ENCODE measurements at regions not wholly inside any gene's neighbourhood (a gene's known extent, or its start where the extent isn't known, plus 50 kb on each side); places are given as distances from the start of the nearest gene placed in this dataset.
"Not testable (repeated sequence)": the region's sequence is repeated elsewhere in the genome, so short reads cannot be mapped to it uniquely, and the experiment has no call there.

DNA sequence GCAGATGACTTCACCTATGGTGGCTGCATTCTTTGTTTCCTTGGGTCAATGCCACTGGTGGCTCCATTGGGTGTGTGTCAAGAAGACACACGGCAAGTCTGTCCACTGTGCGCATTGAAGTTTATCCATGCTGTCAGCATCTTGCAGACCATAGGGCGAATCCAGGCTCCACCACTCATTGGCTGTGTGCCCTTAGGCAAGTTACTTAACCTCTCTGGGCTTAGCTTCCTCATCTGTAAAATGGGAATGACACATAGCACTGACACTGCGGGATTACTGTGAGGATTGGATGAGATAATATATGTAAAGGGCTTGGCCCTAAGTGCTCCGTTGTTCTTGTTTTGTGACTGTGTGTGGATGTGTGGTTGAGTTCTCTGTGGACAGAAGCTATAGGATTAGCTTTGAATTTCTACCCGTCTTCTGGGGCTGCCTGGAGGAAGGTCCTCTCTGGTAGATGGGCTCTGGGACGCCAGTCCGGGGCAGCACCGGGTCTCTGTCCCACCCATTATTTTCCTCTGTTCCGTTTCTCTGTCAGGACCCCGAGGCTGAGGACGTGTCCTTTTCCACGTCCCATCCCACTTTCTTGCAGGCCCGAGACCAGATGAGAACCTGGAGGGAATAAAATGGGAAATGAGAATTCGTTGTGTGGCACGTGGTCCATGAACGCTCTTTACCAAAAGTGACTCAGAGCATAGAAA is 178.4 kb downstream of the IRF8 start:
- Histone ChIP-seq H3K36me3 (no peaks in the 10 kb centered on the region), H3K27me3 (no peaks in the 10 kb centered on the region), H3K27ac (peak overlapping the region in 3 of 4 donors; percentile 81 to 89 (median 86)), H3K4me3 (no peak overlapping the region), H3K4me1 (peaks cover 0 to 30% (median 16%) of the 10 kb centered on the region in 4 donors), H3K9me3 (no peaks in the 10 kb centered on the region)
- no peak for TF ChIP-seq EP300 (IDR thresholded peaks at IDR 0.05)
- no peak for TF ChIP-seq POLR2A (IDR thresholded peaks at IDR 0.05)
- TF ChIP-seq POLR2AphosphoS5 (IDR thresholded peaks at IDR 0.05), result no peak
- TF ChIP-seq, protein P1, sequence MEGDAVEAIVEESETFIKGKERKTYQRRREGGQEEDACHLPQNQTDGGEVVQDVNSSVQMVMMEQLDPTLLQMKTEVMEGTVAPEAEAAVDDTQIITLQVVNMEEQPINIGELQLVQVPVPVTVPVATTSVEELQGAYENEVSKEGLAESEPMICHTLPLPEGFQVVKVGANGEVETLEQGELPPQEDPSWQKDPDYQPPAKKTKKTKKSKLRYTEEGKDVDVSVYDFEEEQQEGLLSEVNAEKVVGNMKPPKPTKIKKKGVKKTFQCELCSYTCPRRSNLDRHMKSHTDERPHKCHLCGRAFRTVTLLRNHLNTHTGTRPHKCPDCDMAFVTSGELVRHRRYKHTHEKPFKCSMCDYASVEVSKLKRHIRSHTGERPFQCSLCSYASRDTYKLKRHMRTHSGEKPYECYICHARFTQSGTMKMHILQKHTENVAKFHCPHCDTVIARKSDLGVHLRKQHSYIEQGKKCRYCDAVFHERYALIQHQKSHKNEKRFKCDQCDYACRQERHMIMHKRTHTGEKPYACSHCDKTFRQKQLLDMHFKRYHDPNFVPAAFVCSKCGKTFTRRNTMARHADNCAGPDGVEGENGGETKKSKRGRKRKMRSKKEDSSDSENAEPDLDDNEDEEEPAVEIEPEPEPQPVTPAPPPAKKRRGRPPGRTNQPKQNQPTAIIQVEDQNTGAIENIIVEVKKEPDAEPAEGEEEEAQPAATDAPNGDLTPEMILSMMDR (IDR thresholded peaks at IDR 0.05), result no peak
- WGBS, 2 donors, result 84 to 91% methylated on average over 17 of the region's 17 CpGs
- intact Hi-C loops (cut with DNase I), result loop anchor here (5.0 kb wide), 1 partner anchor 225 kb away; no protein-coding TSS in a partner anchor
- peak; percentile 59 for DNase-seq

DNA sequence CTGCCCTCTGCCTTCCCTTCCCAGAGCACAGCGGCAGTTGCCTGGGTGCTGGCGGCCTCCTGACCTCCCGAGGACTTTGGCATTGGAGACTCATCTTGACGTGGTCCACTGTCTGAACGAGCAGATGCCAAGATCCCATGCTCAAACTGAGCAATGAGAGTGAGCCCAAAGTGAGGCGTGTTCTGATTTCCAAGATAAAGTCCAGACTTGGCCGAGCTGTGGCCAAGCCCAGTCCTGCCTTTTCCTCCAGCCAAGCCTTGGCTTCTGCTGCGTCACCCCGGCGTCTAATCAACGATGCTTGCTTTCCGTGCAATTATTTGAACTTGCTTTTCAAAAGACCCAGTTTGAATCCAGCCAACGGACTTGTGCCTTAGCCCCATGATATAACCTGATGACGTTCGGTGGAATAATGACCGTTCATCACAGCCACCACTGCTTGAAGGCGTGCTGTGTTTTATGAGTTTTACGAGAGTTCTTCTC is 179.2 kb downstream of the IRF8 start:
- Histone ChIP-seq H3K27ac (peak overlapping the region in 3 of 4 donors; percentile 81 to 89 (median 86)), H3K9me3 (no peaks in the 10 kb centered on the region), H3K36me3 (no peaks in the 10 kb centered on the region), H3K27me3 (no peaks in the 10 kb centered on the region), H3K4me3 (no peak overlapping the region), H3K4me1 (peaks cover 0 to 24% (median 15%) of the 10 kb centered on the region in 4 donors)
- TF ChIP-seq EP300 (IDR thresholded peaks at IDR 0.05) (peak; percentile 92 to 97 (median 95)), POLR2AphosphoS5 (IDR thresholded peaks at IDR 0.05) (peak in 3 of 4 donors; percentile 80 to 86 (median 86)), POLR2A (IDR thresholded peaks at IDR 0.05) (no peak)
- TF ChIP-seq, protein P1 (IDR thresholded peaks at IDR 0.05), result no peak
- WGBS, 2 donors, result 62 to 72% methylated on average over 18 of the region's 18 CpGs
- intact Hi-C loops (cut with DNase I), result loop anchor here (1.0 to 5.0 kb wide), 6 partner anchors 73 to 383 kb away; no protein-coding TSS in a partner anchor
- DNase-seq, result peak; percentile 95

DNA sequence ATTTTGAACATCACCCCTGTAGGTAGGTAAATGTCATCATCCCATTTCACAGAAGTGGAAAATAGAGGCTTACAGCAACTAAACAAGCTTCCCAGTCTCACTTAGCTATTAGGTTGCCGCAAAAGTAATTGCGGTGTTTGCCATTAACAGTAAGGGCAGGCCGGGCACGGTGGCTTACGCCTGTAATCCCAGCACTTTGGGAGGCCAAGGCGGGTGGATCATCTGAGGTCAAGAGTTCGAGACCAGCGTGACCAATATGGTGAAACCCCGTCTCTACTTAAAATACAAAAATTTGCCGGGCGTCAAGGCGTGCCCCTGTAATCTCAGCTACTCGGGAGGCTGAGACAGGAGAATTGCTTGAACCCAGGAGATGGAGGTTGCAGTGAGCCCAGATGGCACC is 179.7 kb downstream of the IRF8 start:
- WGBS, 2 donors, result 92 to 95% methylated on average over 13 of the region's 13 CpGs
- Histone ChIP-seq H3K27ac (peak overlapping the region in 3 of 4 donors; percentile 81 to 89 (median 86)), H3K4me1 (peaks cover 0 to 23% (median 15%) of the 10 kb centered on the region in 4 donors)
- not testable (repeated sequence) for H3K4me3 ChIP-seq, H3K27me3 ChIP-seq, H3K9me3 ChIP-seq, H3K36me3 ChIP-seq, DNase-seq
- intact Hi-C loops (cut with DNase I), result loop anchor here (1.0 to 5.0 kb wide), 6 partner anchors 72 to 382 kb away; no protein-coding TSS in a partner anchor

DNA sequence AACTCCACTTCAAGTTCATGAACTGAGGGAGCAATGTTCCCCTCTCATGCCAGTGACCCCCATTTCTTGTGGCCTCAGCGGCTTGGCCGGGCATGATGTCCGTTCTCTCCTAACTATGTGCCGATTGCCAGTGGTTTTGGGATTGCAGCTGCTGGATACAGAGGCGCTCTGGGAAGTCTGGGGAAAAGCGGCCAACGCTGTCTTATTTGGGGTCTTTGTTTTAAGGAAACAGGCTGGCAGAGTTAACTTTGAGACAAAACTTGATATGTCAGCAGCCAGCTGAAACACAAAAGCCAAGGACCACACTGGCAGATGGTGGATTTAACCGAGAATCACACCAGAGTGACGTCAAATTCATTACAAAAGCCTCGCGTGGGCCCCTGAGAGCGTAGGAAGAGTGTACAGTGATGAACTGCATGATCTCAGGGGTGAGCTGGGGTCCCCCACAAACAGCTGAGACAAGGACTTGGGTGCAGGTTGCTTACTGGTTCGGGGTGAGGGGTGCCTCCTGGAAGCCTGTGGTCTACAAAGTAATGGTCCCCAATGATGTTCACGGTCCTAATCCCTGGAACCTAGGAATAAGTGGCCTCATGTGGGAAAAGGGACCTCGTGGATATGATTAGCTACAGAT is 180.4 kb downstream of the IRF8 start:
- H3K27ac ChIP-seq, result peak overlapping the region in 3 of 4 donors; percentile 81 to 89 (median 86)
- H3K27me3 ChIP-seq, result no peaks in the 10 kb centered on the region
- H3K4me3 ChIP-seq, result no peak overlapping the region
- peak; percentile 63 for DNase-seq
- H3K36me3 ChIP-seq, result no peaks in the 10 kb centered on the region
- H3K9me3 ChIP-seq, result no peaks in the 10 kb centered on the region
- no peak for TF ChIP-seq POLR2AphosphoS5 (IDR thresholded peaks at IDR 0.05)
- TF ChIP-seq EP300 (IDR thresholded peaks at IDR 0.05), result no peak
- TF ChIP-seq, protein P1 (IDR thresholded peaks at IDR 0.05), result no peak
- no peak for TF ChIP-seq POLR2A (IDR thresholded peaks at IDR 0.05)
- 81 to 85% methylated on average over 15 of the region's 15 CpGs for WGBS, 2 donors
- intact Hi-C loops (cut with DNase I), result loop anchor here (2.0 to 5.0 kb wide), 4 partner anchors 71 to 381 kb away; no protein-coding TSS in a partner anchor
- peaks cover 0 to 22% (median 15%) of the 10 kb centered on the region in 4 donors for H3K4me1 ChIP-seq

Data from sigmoid colon (tissue), 6 donors.